WTC11 (cell line): ENCODE measurements at regions not wholly inside any gene's neighbourhood (a gene's known extent, or its start where the extent isn't known, plus 50 kb on each side); places are given as distances from the start of the nearest gene placed in this dataset.

Experiments used
- ATAC-seq: fragments of 200-7000 bp; cut with Tn5 transposase; 2 replicates; pipeline ENCODE4 v1.10.0; 2021; ENCODE audit warnings: mild to moderate bottlenecking, moderate library complexity
- CTCF ChIA-PET: fragments of 300-600 bp; sonication (Branson Sonifier 250); formaldehyde crosslinking; loops from one replicate; lab custom pipeline; 2021; ENCODE audit warnings: antibody characterized with exemption; lab: Charles Lee
- POLR2A ChIA-PET: fragments of 350-600 bp; sonication (Branson Sonifier 250); formaldehyde crosslinking; loops from one replicate; lab custom pipeline; 2021; ENCODE audit warnings: antibody characterized with exemption; lab: Charles Lee
- DNase-seq: peaks from one replicate; pipeline ENCODE4 v3.0.0; 2021; ENCODE audit warnings: low spot score
- H3K27ac Mint-ChIP-seq: 2 replicates; pipeline ENCODE4 v1.8.0; 2021; ENCODE audit warnings: mixed read lengths
- H3K27me3 Mint-ChIP-seq: 2 replicates; pipeline ENCODE4 v1.8.0; 2021; ENCODE audit warnings: low read depth, mild to moderate bottlenecking, moderate library complexity, mixed read lengths
- H3K36me3 Mint-ChIP-seq: 2 replicates; pipeline ENCODE4 v1.8.0; 2021; ENCODE audit warnings: mixed read lengths
- H3K4me1 Mint-ChIP-seq: 2 replicates; pipeline ENCODE4 v1.8.0; 2022; ENCODE audit warnings: mixed read lengths
- H3K4me3 Mint-ChIP-seq: 2 replicates; pipeline ENCODE4 v1.8.0; 2021; ENCODE audit warnings: mild to moderate bottlenecking, moderate library complexity, mixed read lengths
- H3K9me3 Mint-ChIP-seq: 2 replicates; pipeline ENCODE4 v1.8.0; 2021; ENCODE audit warnings: mixed read lengths
- AR ChIP-seq: fragments of 250-450 bp; sonication (Bioruptor Pico); IDR thresholded peaks from 2 replicates; pipeline ENCODE4 v1.9.0; 2021; ENCODE audit warnings: mild to moderate bottlenecking
- ATF2 ChIP-seq: sonication (generic); formaldehyde crosslinking; IDR thresholded peaks from 2 replicates; pipeline ENCODE4 v1.8.1; 2022; ENCODE audit warnings: low read depth, missing genetic modification reagents, borderline replicate concordance
- CBFB ChIP-seq: sonication (generic); formaldehyde crosslinking; IDR thresholded peaks from 2 replicates; pipeline ENCODE4 v1.8.1; 2022; ENCODE audit warnings: mild to moderate bottlenecking, low read depth, missing genetic modification reagents
- ERG ChIP-seq: fragments of 250-450 bp; sonication (Bioruptor Pico); IDR thresholded peaks from 2 replicates; pipeline ENCODE4 v1.8.0; 2021; ENCODE audit warnings: mild to moderate bottlenecking
- ETV6 ChIP-seq: sonication (generic); formaldehyde crosslinking; IDR thresholded peaks from 2 replicates; pipeline ENCODE4 v1.8.1; 2022; ENCODE audit warnings: mild to moderate bottlenecking, missing genetic modification reagents
- FOXJ3 ChIP-seq: sonication (generic); formaldehyde crosslinking; IDR thresholded peaks from 2 replicates; pipeline ENCODE4 v1.9.0; 2021; ENCODE audit warnings: missing genetic modification reagents, mild to moderate bottlenecking, borderline replicate concordance
- GRHL2 ChIP-seq: fragments of 250-450 bp; sonication (Bioruptor Pico); IDR thresholded peaks from 2 replicates; pipeline ENCODE4 v1.8.0; 2022; ENCODE audit warnings: mild to moderate bottlenecking, moderate library complexity; ENCODE audit not compliant: insufficient replicate concordance, severe bottlenecking
- GTF2I ChIP-seq: fragments of 250-450 bp; sonication (Bioruptor Pico); conservative IDR thresholded peaks from 2 replicates; pipeline ENCODE4 v1.4.0; 2021; ENCODE audit warnings: mild to moderate bottlenecking
- HMGA2 ChIP-seq: fragments of 250-450 bp; sonication (Bioruptor Pico); IDR thresholded peaks from 2 replicates; pipeline ENCODE4 v1.4.0; 2021; ENCODE audit warnings: mild to moderate bottlenecking, moderate library complexity
- JAZF1 ChIP-seq: fragments of 250-450 bp; sonication (Bioruptor Pico); IDR thresholded peaks from 2 replicates; pipeline ENCODE4 v1.9.0; 2021; ENCODE audit warnings: moderate library complexity, mild to moderate bottlenecking, inconsistent platforms
- MLX ChIP-seq: sonication (generic); formaldehyde crosslinking; IDR thresholded peaks from 2 replicates; pipeline ENCODE4 v1.8.1; 2023; ENCODE audit warnings: mild to moderate bottlenecking, missing genetic modification reagents, moderate library complexity
- NFYB ChIP-seq: sonication (generic); formaldehyde crosslinking; conservative IDR thresholded peaks from 2 replicates; pipeline ENCODE4 v1.8.0; 2022; ENCODE audit warnings: low read depth, missing genetic modification reagents
- NR3C1 ChIP-seq: sonication (generic); formaldehyde crosslinking; conservative IDR thresholded peaks from 2 replicates; pipeline ENCODE4 v1.8.1; 2023; ENCODE audit warnings: low read depth, mild to moderate bottlenecking, missing genetic modification reagents
- OVOL2 ChIP-seq: fragments of 250-450 bp; sonication (Bioruptor Pico); IDR thresholded peaks from 2 replicates; pipeline ENCODE4 v1.9.0; 2021; ENCODE audit warnings: mild to moderate bottlenecking, borderline replicate concordance
- SMAD4 ChIP-seq: sonication (generic); formaldehyde crosslinking; IDR thresholded peaks from 2 replicates; pipeline ENCODE4 v1.8.0; 2022; ENCODE audit warnings: mild to moderate bottlenecking, missing genetic modification reagents
- SOX15 ChIP-seq: fragments of 250-450 bp; sonication (Bioruptor Pico); IDR thresholded peaks from 2 replicates; pipeline ENCODE4 v1.9.0; 2021; ENCODE audit warnings: mild to moderate bottlenecking
- TEAD1 ChIP-seq: sonication (generic); formaldehyde crosslinking; IDR thresholded peaks from 2 replicates; pipeline ENCODE4 v1.8.0; 2022; ENCODE audit warnings: mild to moderate bottlenecking, missing genetic modification reagents
- TEAD4 ChIP-seq: sonication (generic); formaldehyde crosslinking; IDR thresholded peaks from 2 replicates; pipeline ENCODE4 v1.8.0; 2022; ENCODE audit warnings: mild to moderate bottlenecking, missing genetic modification reagents
- USF1 ChIP-seq: sonication (generic); formaldehyde crosslinking; IDR thresholded peaks from 2 replicates; pipeline ENCODE4 v1.8.0; 2022; ENCODE audit warnings: mild to moderate bottlenecking, missing genetic modification reagents

- H3K4me1 Mint-ChIP-seq = peaks cover 19% of the 10 kb centered on the region
- no peaks in the 10 kb centered on the region for H3K27me3 Mint-ChIP-seq
- TF ChIP-seq CBFB (no peak), AR (no peak), TEAD4 (no peak), GRHL2 (CRISPR knock-in tag) (no peak), MLX (CRISPR knock-in tag) (no peak)
- DNase-seq (no peak), ATAC-seq (no peak)
- CTCF ChIA-PET = no interaction called here
- H3K27ac Mint-ChIP-seq = no peak overlapping the region
- H3K4me3 Mint-ChIP-seq = no peak overlapping the region
- H3K36me3 Mint-ChIP-seq = no peaks in the 10 kb centered on the region
- POLR2A ChIA-PET = no interaction called here
- H3K9me3 Mint-ChIP-seq = no peaks in the 10 kb centered on the region
Observed at GRCh38 chr3:182276512-182276911, 516.8 kb upstream of the ATP11B start.

GRCh38 chr3:182284793-182285192 lies 508.5 kb upstream of the ATP11B start:
- TF ChIP-seq SOX15 (CRISPR knock-in tag) (no peak), ETV6 (CRISPR knock-in tag) (peak; percentile 54; the same call in 1 of the 2 replicates)
- peak; percentile 58 for DNase-seq
- peak; percentile 99 for ATAC-seq
- no peaks in the 10 kb centered on the region for H3K27me3 Mint-ChIP-seq
- ChIA-PET POLR2A (no interaction called here), CTCF (no interaction called here)
- no peaks in the 10 kb centered on the region for H3K9me3 Mint-ChIP-seq
- peak overlapping the region; percentile 29 for H3K4me3 Mint-ChIP-seq
- peak overlapping the region; percentile 99 for H3K27ac Mint-ChIP-seq
- H3K36me3 Mint-ChIP-seq = no peaks in the 10 kb centered on the region
- H3K4me1 Mint-ChIP-seq = peaks cover 27% of the 10 kb centered on the region

GRCh38 chr3:182292591-182292990 lies 500.7 kb upstream of the ATP11B start:
- Mint-ChIP-seq H3K27ac (no peak overlapping the region), H3K4me1 (no peaks in the 10 kb centered on the region), H3K36me3 (no peaks in the 10 kb centered on the region), H3K4me3 (no peak overlapping the region), H3K9me3 (peaks cover 4% of the 10 kb centered on the region; the same call in 1 of the 2 replicates), H3K27me3 (no peaks in the 10 kb centered on the region; the same call in 1 of the 2 replicates)
- ChIA-PET CTCF (no interaction called here), POLR2A (interaction anchor here (0.6 kb wide), 1 partner anchor 11 kb away, joined by 3 read pairs; no protein-coding TSS in a partner anchor)
- ATAC-seq (no peak), DNase-seq (no peak)
- TF ChIP-seq GTF2I (CRISPR knock-in tag) (no peak), SMAD4 (CRISPR knock-in tag) (no peak), JAZF1 (CRISPR knock-in tag) (no peak), USF1 (no peak), FOXJ3 (no peak), HMGA2 (CRISPR knock-in tag) (no peak), NR3C1 (CRISPR knock-in tag) (no peak), OVOL2 (no peak), ERG (CRISPR knock-in tag) (no peak), TEAD1 (no peak), NFYB (CRISPR knock-in tag) (no peak), ATF2 (CRISPR knock-in tag) (no peak)
